GM03348 (cell line): ENCODE measurements at regions not wholly inside any gene's neighbourhood (a gene's known extent, or its start where the extent isn't known, plus 50 kb on each side); places are given as distances from the start of the nearest gene placed in this dataset.
A peak's percentile ranks its signal among the peaks of the same experiment; 100 is the strongest.
"Not testable (repeated sequence)": the region's sequence is repeated elsewhere in the genome, so short reads cannot be mapped to it uniquely, and the experiment has no call there.

Experiments used
- DNase-seq: peaks from one replicate; pipeline ENCODE4 v3.0.0; 2012; ENCODE audit warnings: low spot score

DNA sequence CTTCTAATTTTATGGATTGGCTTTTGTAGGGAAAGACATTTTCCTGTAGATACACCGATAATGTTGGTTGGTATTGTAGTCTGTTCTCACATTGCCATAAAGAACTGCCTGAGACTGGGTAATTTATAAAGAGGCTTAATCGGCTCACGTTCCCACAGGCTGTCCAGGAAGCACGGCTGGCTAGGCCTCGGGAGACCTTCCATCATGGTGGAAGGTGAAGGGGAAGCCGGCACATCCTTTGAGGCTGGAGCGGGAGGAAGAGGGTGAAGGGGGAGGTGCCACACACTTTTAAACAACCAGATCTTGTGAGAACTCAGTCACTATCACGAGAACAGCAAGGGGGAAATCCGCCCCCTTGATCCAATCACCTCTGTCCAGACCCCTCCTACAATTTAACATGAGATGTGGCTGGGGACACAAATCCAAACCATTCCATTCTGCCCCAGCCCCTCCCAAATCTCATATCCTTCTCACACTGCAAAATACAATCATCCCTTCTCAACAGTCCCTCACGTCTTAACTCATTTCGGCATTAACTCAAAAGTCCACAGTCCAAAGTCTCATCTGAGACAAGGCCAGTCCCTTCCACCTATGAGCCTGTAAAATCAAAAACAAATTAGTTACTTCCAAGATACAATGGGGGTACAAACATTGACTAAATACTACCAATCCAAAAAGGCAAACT lies 66.7 kb upstream of the EIF5 start:
- DNase-seq, result no peak

DNA sequence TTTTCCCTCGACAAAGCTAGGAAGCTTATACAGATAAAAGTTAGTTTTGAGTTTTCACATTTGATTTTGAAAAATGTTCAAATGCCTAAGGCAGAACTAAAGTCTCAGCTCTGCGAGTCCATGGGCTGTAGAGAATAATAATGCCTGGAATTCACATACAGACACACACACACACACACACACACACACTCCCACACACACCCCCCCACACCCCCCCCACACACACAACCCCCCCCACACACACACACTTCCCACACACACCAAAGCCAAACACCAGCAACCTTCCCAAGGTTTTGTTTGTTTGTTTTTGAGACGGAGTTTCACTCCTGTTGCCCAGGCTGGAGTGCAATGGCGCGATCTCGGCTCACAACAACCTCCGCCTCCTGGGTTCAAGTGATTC lies 62.8 kb upstream of the EIF5 start:
- no peak for DNase-seq

- no peak for DNase-seq
Measured at GRCh38 chr14:103273145-103273744, 60.8 kb upstream of the EIF5 start.

- no peak for DNase-seq
Measured at GRCh38 chr14:103273745-103274615, 60.1 kb upstream of the EIF5 start.

GRCh38 chr14:103275000-103275399 lies 59.0 kb upstream of the EIF5 start:
- DNase-seq, result no peak

DNA sequence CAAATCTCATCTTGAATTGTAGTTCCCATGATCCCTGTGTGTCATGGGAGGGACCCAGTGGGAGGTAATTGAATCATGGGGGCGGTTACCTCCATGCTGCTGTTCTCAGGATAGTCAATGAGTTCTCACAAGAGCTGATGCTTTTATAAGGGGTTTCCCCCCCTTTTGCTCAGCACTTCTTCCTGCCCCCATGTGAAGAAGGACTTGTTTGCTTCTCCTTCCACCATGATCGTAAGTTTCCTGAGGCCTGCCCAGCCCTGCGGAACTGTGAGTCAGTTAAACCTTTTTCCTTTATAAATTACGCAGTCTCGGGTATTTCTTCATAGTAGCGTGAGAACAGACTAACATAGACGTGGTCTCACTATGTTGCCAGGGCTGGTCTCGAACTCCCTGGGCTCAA lies 56.1 kb upstream of the EIF5 start:
- no peak for DNase-seq

- DNase-seq, result no peak
Measured at GRCh38 chr14:103279142-103280025, 54.7 kb upstream of the EIF5 start.

GRCh38 chr14:103280278-103280928 lies 53.6 kb upstream of the EIF5 start:
- DNase-seq, result no peak

DNA sequence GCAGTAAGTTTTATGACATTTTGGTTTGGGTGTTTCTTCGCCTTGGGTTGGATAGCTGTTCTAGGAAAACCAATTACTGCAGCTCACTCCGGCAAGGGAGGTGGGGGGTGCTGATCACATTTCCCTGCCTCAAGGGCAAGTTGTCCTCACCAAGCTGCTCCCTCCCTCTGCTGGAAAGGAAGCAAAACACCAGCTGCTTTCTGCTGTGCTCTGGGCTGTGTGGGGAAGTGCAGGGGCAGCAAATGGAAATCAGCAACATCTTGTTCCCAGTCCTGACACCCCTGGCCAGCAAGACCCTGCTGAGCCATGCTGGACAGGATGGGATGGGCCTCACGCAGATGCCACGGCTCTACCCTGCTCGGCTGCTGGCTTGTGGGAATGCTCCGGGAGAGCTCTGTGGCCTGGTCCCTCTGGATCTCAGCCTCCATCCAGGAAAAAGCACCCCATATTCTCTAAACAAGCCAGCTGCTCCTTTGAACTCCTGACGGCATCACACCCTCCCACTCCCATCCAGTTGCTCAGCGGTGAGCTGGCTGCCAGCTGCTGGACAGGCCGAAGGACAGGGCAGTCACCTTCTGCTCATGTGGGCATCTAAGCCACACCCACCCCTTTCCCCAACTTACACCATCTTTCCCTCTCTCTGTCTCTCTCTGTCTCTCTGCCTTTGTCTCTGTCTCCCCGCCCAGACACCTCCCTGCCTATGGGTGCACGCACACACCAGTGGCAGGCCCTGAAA lies 52.4 kb upstream of the EIF5 start:
- DNase-seq, result peak; percentile 88

DNA sequence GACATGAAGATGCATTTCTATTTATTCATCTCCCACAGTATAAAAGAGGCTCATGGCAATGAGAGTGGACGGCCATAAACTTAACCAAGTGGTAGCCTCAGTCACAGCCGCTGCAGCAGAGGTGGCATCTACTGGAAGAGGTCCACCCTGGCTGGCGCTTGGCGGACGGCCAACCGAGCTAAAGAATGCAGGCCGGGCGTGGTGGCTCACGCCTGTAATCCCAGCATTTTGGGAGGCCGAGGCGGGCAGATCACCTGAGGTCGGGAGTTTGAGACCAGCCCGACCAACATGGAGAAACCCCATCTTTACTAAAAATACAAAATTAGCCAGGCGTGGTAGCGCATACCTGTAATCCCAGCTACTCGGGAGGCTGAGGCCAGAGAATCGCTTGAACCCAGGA lies 51.7 kb upstream of the EIF5 start:
- not testable (repeated sequence) for DNase-seq

DNA sequence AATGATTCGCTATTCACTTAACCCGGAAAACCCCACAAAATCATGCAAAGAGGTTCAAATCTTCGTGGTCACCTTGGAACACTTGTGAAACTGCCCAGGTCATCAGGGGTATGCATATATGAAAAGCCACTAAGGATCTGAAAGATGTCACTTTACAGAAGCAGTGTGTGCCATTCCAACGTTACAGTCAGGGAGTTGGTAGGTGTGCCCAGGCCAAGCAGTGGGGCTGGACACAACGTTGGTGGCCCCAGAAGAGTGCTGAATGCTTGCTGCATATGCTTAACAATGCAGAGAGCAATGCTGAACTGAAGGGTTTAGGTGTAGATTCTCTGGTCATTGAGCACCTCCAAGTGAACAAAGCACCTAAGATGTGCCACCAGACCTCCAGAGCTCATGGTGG lies 51.1 kb upstream of the EIF5 start:
- no peak for DNase-seq

DNA sequence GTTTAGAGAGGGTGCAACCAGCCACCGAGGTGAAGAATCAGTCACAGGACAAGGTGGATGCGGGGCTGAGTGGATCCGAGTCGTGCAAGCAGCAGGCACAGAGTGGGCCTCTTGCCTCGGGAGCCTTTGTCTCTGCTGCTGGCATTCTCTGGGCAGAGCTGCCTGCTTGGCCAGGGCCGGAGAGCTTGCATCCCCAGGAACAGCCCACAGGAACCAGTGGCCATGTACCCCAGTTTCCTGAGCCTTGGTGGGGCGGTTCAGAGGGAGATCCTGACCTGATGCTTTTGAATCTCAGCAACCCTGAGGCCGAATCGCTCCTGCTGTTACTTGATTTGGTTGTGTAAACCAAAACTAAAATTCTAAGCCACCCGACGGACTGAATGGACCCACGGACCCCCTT lies 50.1 kb upstream of the EIF5 start:
- DNase-seq, result no peak
